ENCODE measurements at regions not wholly inside any gene's neighbourhood (a gene's known extent, or its start where the extent isn't known, plus 50 kb on each side); places are given as distances from the start of the nearest gene placed in this dataset.

- intact Hi-C loops (cut with DNase I): no loop called here
- TF ChIP-seq CTCF (IDR thresholded peaks at IDR 0.05) (no peak), EP300 (IDR thresholded peaks at IDR 0.05) (no peak), POLR2A (IDR thresholded peaks at IDR 0.05) (no peak)
- Histone ChIP-seq H3K27ac (no peak overlapping the region), H3K4me1 (ENCODE audit: insufficient read depth) (no peaks in the 10 kb centered on the region), H3K27me3 (no peaks in the 10 kb centered on the region), H3K36me3 (no peaks in the 10 kb centered on the region), H3K9me3 (no peaks in the 10 kb centered on the region), H3K4me3 (no peak overlapping the region)
- DNase-seq: no peak
- 44 to 81% (median 81%) methylated on average over 3 of the region's 3 CpGs for WGBS, 3 donors
These were observed 1231.6 kb downstream of the TBC1D22A start for GRCh38 chr22:47994045-47994444.

GRCh38 chr22:47990481-47990880, 1228.0 kb downstream of the TBC1D22A start:
- Histone ChIP-seq H3K4me1 (ENCODE audit: insufficient read depth) (no peaks in the 10 kb centered on the region), H3K27ac (no peak overlapping the region), H3K27me3 (no peaks in the 10 kb centered on the region), H3K36me3 (no peaks in the 10 kb centered on the region), H3K9me3 (no peaks in the 10 kb centered on the region), H3K4me3 (no peak overlapping the region)
- intact Hi-C loops (cut with DNase I): no loop called here
- TF ChIP-seq CTCF (IDR thresholded peaks at IDR 0.05) (no peak), POLR2A (IDR thresholded peaks at IDR 0.05) (no peak), EP300 (IDR thresholded peaks at IDR 0.05) (no peak)
- 48 to 66% (median 49%) methylated on average over 3 of the region's 3 CpGs for WGBS, 3 donors
- no peak for DNase-seq

- Histone ChIP-seq H3K9me3 (no peaks in the 10 kb centered on the region), H3K27ac (no peak overlapping the region), H3K27me3 (no peaks in the 10 kb centered on the region), H3K4me1 (ENCODE audit: insufficient read depth) (no peaks in the 10 kb centered on the region), H3K36me3 (no peaks in the 10 kb centered on the region), H3K4me3 (no peak overlapping the region)
- 53 to 61% (median 57%) methylated on average over 2 of the region's 2 CpGs for WGBS, 3 donors
- intact Hi-C loops (cut with DNase I): no loop called here
- no peak for DNase-seq
- no peak for TF ChIP-seq POLR2A (IDR thresholded peaks at IDR 0.05)
- TF ChIP-seq EP300 (IDR thresholded peaks at IDR 0.05): no peak
- TF ChIP-seq CTCF (IDR thresholded peaks at IDR 0.05): no peak
These were observed 1225.5 kb downstream of the TBC1D22A start for GRCh38 chr22:47987885-47988515.

- no peaks in the 10 kb centered on the region for H3K9me3 ChIP-seq
- no peaks in the 10 kb centered on the region for H3K27me3 ChIP-seq
- no peak overlapping the region for H3K4me3 ChIP-seq
- no peaks in the 10 kb centered on the region for H3K4me1 ChIP-seq (ENCODE audit: insufficient read depth)
- H3K27ac ChIP-seq: no peak overlapping the region
- H3K36me3 ChIP-seq: no peaks in the 10 kb centered on the region
- intact Hi-C loops (cut with DNase I): no loop called here
- TF ChIP-seq CTCF (IDR thresholded peaks at IDR 0.05) (no peak), POLR2A (IDR thresholded peaks at IDR 0.05) (no peak), EP300 (IDR thresholded peaks at IDR 0.05) (no peak)
- DNase-seq: no peak
- 81 to 89% (median 81%) methylated on average over 3 of the region's 3 CpGs for WGBS, 3 donors
These were observed 1213.8 kb downstream of the TBC1D22A start for GRCh38 chr22:47976219-47976618.
